ENCODE measurements at regions not wholly inside any gene's neighbourhood (a gene's known extent, or its start where the extent isn't known, plus 50 kb on each side); places are given as distances from the start of the nearest gene placed in this dataset.

DNA sequence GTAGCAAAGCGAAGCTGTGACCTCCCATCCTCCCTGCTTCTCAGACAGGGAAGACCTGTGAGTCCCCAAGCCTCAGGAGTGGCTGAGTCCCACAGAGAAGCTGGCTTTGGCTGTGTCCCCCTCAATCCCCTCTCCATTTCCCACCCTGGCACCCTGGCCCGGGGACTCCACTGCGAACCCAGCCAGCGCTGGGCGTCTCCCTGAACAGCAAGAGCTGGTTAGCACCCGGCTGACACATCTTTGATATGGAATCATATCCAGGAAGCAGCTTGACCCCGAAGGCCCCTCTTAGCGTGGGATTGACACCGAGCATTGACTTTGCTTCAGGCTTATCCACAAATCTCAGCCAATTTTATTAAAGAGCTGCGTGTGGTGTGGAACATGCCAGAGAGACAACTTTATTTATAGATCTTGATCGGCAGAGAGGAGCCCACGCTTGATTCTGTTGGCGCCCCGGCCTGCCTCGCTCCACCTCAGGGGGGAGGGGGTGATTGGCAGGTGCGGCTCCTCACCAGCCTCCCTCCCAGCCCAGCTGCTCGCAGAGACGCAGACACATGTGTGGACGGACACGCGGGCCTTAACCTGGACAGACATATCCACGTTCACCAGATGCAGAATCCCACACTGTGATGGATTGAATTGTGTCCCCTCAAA is 120.7 kb upstream of the MVB12B start:
- intact Hi-C loops (cut with micrococcal nuclease) = no loop called here
- no peak overlapping the region for H3K27ac Mint-ChIP-seq (ENCODE audit: low read depth, unreplicated experiment)
- CTCF ChIA-PET = no interaction called here
- H3K27me3 Mint-ChIP-seq (ENCODE audit: insufficient read depth, unreplicated experiment) = peaks cover 1% of the 10 kb centered on the region
- POLR2A ChIA-PET = no interaction called here
- DNase-seq (ENCODE audit: unreplicated experiment) = no peak
- no peak overlapping the region for H3K4me3 Mint-ChIP-seq (ENCODE audit: unreplicated experiment)
- H3K4me1 Mint-ChIP-seq (ENCODE audit: insufficient read depth, unreplicated experiment) = no peaks in the 10 kb centered on the region
- TF ChIP-seq, protein P1, sequence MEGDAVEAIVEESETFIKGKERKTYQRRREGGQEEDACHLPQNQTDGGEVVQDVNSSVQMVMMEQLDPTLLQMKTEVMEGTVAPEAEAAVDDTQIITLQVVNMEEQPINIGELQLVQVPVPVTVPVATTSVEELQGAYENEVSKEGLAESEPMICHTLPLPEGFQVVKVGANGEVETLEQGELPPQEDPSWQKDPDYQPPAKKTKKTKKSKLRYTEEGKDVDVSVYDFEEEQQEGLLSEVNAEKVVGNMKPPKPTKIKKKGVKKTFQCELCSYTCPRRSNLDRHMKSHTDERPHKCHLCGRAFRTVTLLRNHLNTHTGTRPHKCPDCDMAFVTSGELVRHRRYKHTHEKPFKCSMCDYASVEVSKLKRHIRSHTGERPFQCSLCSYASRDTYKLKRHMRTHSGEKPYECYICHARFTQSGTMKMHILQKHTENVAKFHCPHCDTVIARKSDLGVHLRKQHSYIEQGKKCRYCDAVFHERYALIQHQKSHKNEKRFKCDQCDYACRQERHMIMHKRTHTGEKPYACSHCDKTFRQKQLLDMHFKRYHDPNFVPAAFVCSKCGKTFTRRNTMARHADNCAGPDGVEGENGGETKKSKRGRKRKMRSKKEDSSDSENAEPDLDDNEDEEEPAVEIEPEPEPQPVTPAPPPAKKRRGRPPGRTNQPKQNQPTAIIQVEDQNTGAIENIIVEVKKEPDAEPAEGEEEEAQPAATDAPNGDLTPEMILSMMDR (IDR thresholded peaks at IDR 0.05; ENCODE audit: unreplicated experiment) = no peak
- no peaks in the 10 kb centered on the region for H3K9me3 Mint-ChIP-seq (ENCODE audit: unreplicated experiment)
- no TSS peak for BruUV-seq (replicated peaks)
- no peaks in the 10 kb centered on the region for H3K36me3 Mint-ChIP-seq (ENCODE audit: insufficient read depth, unreplicated experiment)

DNA sequence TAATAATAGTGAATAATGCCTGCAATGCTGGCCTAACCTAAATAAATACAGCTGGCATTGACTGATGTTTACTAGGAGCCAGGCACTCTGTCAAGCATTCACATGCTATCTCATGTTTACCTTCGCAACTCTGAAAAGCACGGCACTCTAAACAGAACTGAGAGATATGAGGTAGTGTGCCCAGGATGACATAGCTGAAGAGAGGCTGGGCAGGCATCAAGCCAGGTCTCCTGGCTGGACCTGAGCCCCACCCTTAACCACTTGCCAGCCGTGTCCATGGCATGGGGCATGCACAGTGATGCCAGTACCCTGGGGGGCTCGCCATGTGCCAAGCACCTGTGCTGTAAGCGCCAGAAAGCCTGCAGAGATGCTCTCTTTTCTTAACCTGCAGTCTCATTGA is 119.4 kb upstream of the MVB12B start:
- ChIA-PET CTCF (interaction anchor here (1.4 kb wide), 1 partner anchor 191 kb away, joined by 3 read pairs; no protein-coding TSS in a partner anchor), POLR2A (no interaction called here)
- TF ChIP-seq, protein P1 (IDR thresholded peaks at IDR 0.05; ENCODE audit: unreplicated experiment) = no peak
- no peaks in the 10 kb centered on the region for H3K9me3 Mint-ChIP-seq (ENCODE audit: unreplicated experiment)
- no peaks in the 10 kb centered on the region for H3K4me1 Mint-ChIP-seq (ENCODE audit: insufficient read depth, unreplicated experiment)
- intact Hi-C loops (cut with micrococcal nuclease) = no loop called here
- DNase-seq (ENCODE audit: unreplicated experiment) = no peak
- no TSS peak for BruUV-seq (replicated peaks)
- H3K36me3 Mint-ChIP-seq (ENCODE audit: insufficient read depth, unreplicated experiment) = no peaks in the 10 kb centered on the region
- no peak overlapping the region for H3K4me3 Mint-ChIP-seq (ENCODE audit: unreplicated experiment)
- no peak overlapping the region for H3K27ac Mint-ChIP-seq (ENCODE audit: low read depth, unreplicated experiment)
- no peaks in the 10 kb centered on the region for H3K27me3 Mint-ChIP-seq (ENCODE audit: insufficient read depth, unreplicated experiment)

DNA sequence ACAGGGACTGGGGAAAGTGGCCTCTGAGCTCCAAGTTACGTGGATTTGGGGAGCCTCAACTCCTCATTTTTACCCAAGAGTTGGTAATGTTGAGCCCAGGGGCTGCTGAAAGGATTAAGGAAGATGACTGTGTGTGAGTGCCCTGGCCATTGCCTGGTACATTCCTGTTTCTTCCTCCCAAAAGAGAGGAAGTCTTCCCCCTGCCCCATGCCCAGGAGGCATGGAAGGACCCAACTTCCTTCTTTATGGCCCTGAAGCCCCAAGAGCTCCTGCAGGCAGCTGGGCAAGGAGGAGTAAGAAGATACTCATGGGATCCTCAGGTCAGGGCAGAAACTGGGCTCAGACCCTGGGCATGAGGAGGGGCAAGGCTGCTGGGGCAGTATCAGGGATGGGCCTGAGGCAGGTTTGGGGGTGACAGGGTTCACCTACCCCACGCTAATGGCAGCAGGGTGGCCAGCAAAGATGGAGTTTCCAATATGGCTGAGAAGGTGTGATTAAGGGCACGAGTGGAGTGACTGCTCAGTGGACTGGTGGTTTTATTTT is 118.3 kb upstream of the MVB12B start:
- Mint-ChIP-seq H3K4me3 (ENCODE audit: unreplicated experiment) (no peak overlapping the region), H3K4me1 (ENCODE audit: insufficient read depth, unreplicated experiment) (no peaks in the 10 kb centered on the region), H3K36me3 (ENCODE audit: insufficient read depth, unreplicated experiment) (no peaks in the 10 kb centered on the region), H3K27ac (ENCODE audit: low read depth, unreplicated experiment) (no peak overlapping the region), H3K9me3 (ENCODE audit: unreplicated experiment) (no peaks in the 10 kb centered on the region), H3K27me3 (ENCODE audit: insufficient read depth, unreplicated experiment) (no peaks in the 10 kb centered on the region)
- ChIA-PET CTCF (interaction anchor here (0.7 to 1.4 kb wide), 3 partner anchors 190 to 650 kb away, joined by 3 read pairs; no protein-coding TSS in a partner anchor), POLR2A (interaction anchor here (0.6 kb wide), 1 partner anchor 12 kb away, joined by 3 read pairs; no protein-coding TSS in a partner anchor)
- TF ChIP-seq, protein P1 (IDR thresholded peaks at IDR 0.05; ENCODE audit: unreplicated experiment) = no peak
- BruUV-seq (replicated peaks) = no TSS peak
- no peak for DNase-seq (ENCODE audit: unreplicated experiment)
- intact Hi-C loops (cut with micrococcal nuclease) = no loop called here

DNA sequence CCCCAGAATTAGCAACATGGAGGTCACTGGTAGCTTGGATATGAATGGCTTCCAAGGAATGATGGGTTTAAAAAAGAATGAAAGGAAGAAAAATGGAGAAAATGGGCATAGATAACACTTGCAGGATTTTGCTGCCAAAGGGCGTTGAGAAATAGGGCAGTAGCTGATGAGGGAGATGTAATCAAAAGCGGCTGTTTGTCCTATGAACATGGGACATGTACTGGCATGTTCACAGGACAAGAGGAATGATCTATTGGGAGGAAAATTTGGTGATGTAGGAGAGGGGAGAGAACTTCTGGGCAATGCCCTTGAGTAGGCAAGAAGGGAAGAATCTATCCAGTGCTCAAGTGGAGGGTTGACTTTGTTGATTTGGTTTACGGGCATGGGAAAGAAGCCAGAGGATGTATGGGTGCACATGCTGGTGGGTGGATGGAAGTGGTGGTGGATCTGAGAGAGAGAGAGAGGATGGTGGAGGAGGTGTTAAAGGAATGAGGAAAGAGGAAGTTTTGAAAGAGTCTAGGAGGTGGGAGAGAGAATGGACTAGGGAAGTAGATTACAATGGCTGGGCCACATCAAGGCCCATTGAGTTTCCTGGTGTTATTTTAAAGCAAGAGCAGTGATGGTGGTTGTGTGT is 115.1 kb upstream of the MVB12B start:
- ChIA-PET POLR2A (no interaction called here), CTCF (no interaction called here)
- H3K4me3 Mint-ChIP-seq (ENCODE audit: unreplicated experiment) = no peak overlapping the region
- no peaks in the 10 kb centered on the region for H3K4me1 Mint-ChIP-seq (ENCODE audit: insufficient read depth, unreplicated experiment)
- no peak for DNase-seq (ENCODE audit: unreplicated experiment)
- H3K27me3 Mint-ChIP-seq (ENCODE audit: insufficient read depth, unreplicated experiment) = peaks cover 24% of the 10 kb centered on the region
- peaks cover 20% of the 10 kb centered on the region for H3K9me3 Mint-ChIP-seq (ENCODE audit: unreplicated experiment)
- no peaks in the 10 kb centered on the region for H3K36me3 Mint-ChIP-seq (ENCODE audit: insufficient read depth, unreplicated experiment)
- no TSS peak for BruUV-seq (replicated peaks)
- intact Hi-C loops (cut with micrococcal nuclease) = no loop called here
- TF ChIP-seq, protein P1 (IDR thresholded peaks at IDR 0.05; ENCODE audit: unreplicated experiment) = no peak
- no peak overlapping the region for H3K27ac Mint-ChIP-seq (ENCODE audit: low read depth, unreplicated experiment)

Measured in MCF 10A (cell line).